Uterus (tissue), 3 donors: ENCODE measurements at regions not wholly inside any gene's neighbourhood (a gene's known extent, or its start where the extent isn't known, plus 50 kb on each side); places are given as distances from the start of the nearest gene placed in this dataset.

Experiments used
- DNase-seq, 2 donors: peaks; one replicate each; pipeline ENCODE4 v3.0.0-alpha.2; 2019 to 2020
- H3K27ac ChIP-seq, 2 donors: fragments of 200-600 bp; sonication (generic); 1 replicate in 1 of 2; 2 replicates in 1 of 2; pipeline ENCODE4 v1.5.1; 2016 to 2018
- H3K27me3 ChIP-seq, 2 donors: fragments of 200-600 bp; sonication (generic); one replicate each; pipeline ENCODE4 v1.5.1; 2018 to 2019; ENCODE audit warnings: control low read depth in 1 of 2
- H3K36me3 ChIP-seq, 2 donors: fragments of 200-600 bp; sonication (generic); one replicate each; pipeline ENCODE4 v1.5.1; 2019; ENCODE audit warnings: control low read depth in 1 of 2
- H3K4me1 ChIP-seq, 2 donors: fragments of 200-600 bp; sonication (generic); one replicate each; pipeline ENCODE4 v1.5.1; 2018 to 2019; ENCODE audit warnings: control low read depth in 1 of 2
- H3K4me3 ChIP-seq, 2 donors: fragments of 200-600 bp; sonication (generic); 1 replicate in 1 of 2; 2 replicates in 1 of 2; pipeline ENCODE4 v1.5.1; 2018 to 2019; ENCODE audit warnings: mild to moderate bottlenecking in 1 of 2
- H3K9me3 ChIP-seq, 2 donors: fragments of 200-600 bp; sonication (generic); one replicate each; pipeline ENCODE4 v1.5.1; 2019; ENCODE audit warnings: control low read depth in 1 of 2
- CTCF ChIP-seq, 4 experiments: fragments of 200-600 bp in 2 of 4; fragments of 450-650 bp in 2 of 4; sonication (generic) in 2 of 4; IDR thresholded peaks; one replicate each; pipeline ENCODE4 v1.5.1; 2016 to 2019; ENCODE audit warnings: antibody characterized with exemption in 4 of 4, mild to moderate bottlenecking in 2 of 4, moderate library complexity in 1 of 4
- POLR2A ChIP-seq, 2 donors: fragments of 450-650 bp; IDR thresholded peaks; one replicate each; pipeline ENCODE4 v1.6.1; 2016; ENCODE audit warnings: antibody characterized with exemption in 2 of 2, mild to moderate bottlenecking in 1 of 2, moderate library complexity in 1 of 2
- intact Hi-C: fragments of 100-400 bp; cut with DNase I; formaldehyde crosslinking; loops from one replicate; pipeline ENCODE4 v1.15.1; 2023; ENCODE audit warnings: low total_unique reads
- donor health status: DM: yes; HTN: yes; CAD: no.

- Histone ChIP-seq H3K27ac (no peak overlapping the region), H3K27me3 (no peaks in the 10 kb centered on the region), H3K36me3 (no peaks in the 10 kb centered on the region), H3K4me1 (no peaks in the 10 kb centered on the region), H3K4me3 (no peak overlapping the region), H3K9me3 (no peaks in the 10 kb centered on the region)
- no peak for TF ChIP-seq CTCF (IDR thresholded peaks at IDR 0.05)
- no peak for TF ChIP-seq POLR2A (IDR thresholded peaks at IDR 0.05)
- intact Hi-C loops = no loop called here
- DNase-seq = no peak
Observed at GRCh38 chr1:29754573-29755375, 518.5 kb downstream of the PTPRU start.

DNA sequence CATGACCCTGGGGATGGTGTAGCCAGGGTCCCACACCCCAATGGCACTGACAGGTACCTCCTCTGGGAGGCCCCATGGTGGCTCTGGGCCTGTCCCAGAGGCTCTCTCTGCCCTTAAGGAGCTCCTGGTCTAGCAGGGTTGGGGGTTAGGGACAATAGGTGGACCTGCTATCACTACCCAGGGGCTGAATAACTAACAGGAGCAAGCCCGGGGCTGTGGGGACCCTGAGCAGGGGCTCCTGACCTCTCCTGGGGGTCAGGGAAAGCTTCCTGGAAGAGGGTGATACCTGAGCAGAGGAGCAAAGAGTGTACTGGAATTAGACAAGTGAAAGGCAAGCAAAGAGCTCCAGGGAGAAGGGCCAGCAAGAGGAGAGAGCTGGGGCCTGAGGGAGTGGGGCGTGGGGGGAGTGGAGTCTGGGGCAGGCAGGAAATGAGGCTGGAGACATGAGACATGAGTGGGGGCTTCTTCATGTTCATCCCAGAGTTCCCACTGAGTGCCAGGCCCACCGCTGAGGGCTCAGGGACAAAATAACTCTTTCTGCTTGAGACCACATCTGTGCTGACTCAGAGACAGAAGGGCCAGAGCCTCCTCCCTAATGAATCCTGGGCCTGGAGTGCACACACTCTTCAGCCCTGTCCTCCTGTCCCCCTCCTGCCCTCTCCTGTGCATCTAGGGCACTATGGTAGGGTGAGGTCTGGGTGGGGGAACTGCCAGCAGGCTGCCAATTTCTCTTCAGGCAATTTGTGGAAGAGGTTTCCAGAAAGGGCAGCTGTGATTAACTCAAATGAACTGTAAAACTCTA is 517.6 kb downstream of the PTPRU start:
- intact Hi-C loops = no loop called here
- H3K27me3 ChIP-seq = no peaks in the 10 kb centered on the region
- no peaks in the 10 kb centered on the region for H3K9me3 ChIP-seq
- TF ChIP-seq POLR2A (IDR thresholded peaks at IDR 0.05) (no peak), CTCF (IDR thresholded peaks at IDR 0.05) (no peak)
- no peak overlapping the region for H3K27ac ChIP-seq
- DNase-seq = no peak
- no peaks in the 10 kb centered on the region for H3K4me1 ChIP-seq
- H3K36me3 ChIP-seq = no peaks in the 10 kb centered on the region
- H3K4me3 ChIP-seq = no peak overlapping the region

- intact Hi-C loops = no loop called here
- Histone ChIP-seq H3K9me3 (no peaks in the 10 kb centered on the region), H3K27ac (no peak overlapping the region), H3K4me1 (no peaks in the 10 kb centered on the region), H3K36me3 (no peaks in the 10 kb centered on the region), H3K4me3 (no peak overlapping the region), H3K27me3 (no peaks in the 10 kb centered on the region)
- TF ChIP-seq CTCF (IDR thresholded peaks at IDR 0.05) (no peak), POLR2A (IDR thresholded peaks at IDR 0.05) (no peak)
- no peak for DNase-seq
Observed at GRCh38 chr1:29753244-29753643, 516.9 kb downstream of the PTPRU start.

GRCh38 chr1:29752141-29752540 is 515.8 kb downstream of the PTPRU start:
- Histone ChIP-seq H3K27ac (no peak overlapping the region), H3K27me3 (no peaks in the 10 kb centered on the region), H3K36me3 (no peaks in the 10 kb centered on the region), H3K4me1 (no peaks in the 10 kb centered on the region), H3K9me3 (no peaks in the 10 kb centered on the region), H3K4me3 (no peak overlapping the region)
- intact Hi-C loops = no loop called here
- no peak for DNase-seq
- no peak for TF ChIP-seq CTCF (IDR thresholded peaks at IDR 0.05)
- no peak for TF ChIP-seq POLR2A (IDR thresholded peaks at IDR 0.05)
